Kidney (tissue), 13 donors: ENCODE measurements at regions not wholly inside any gene's neighbourhood (a gene's known extent, or its start where the extent isn't known, plus 50 kb on each side); places are given as distances from the start of the nearest gene placed in this dataset.

Experiments
- DNase-seq, 5 donors: peaks; one replicate each; pipeline ENCODE4 v3.0.0-alpha.2; 2013 to 2020
- FAIRE-seq: peaks from 2 replicates; lab custom pipeline; 2012; peaks lifted over from hg19 to GRCh38; lab: Jason Lieb, UNC
- H3K27ac ChIP-seq, 2 donors: one replicate each; pipeline ENCODE4 v1.7.0; 2013; ENCODE audit warnings: low read depth in 2 of 2, low read length in 2 of 2, inconsistent platforms in 1 of 2
- H3K27me3 ChIP-seq: one replicate; pipeline ENCODE4 v1.7.1; 2013; ENCODE audit warnings: low read length, inconsistent platforms; ENCODE audit not compliant: control insufficient read depth, insufficient read depth
- H3K36me3 ChIP-seq, 3 donors: one replicate each; pipeline versions ENCODE4 v1.7.0 to v1.7.1; 2013; ENCODE audit warnings: low read length in 3 of 3, control low read depth in 1 of 3, inconsistent platforms in 1 of 3; ENCODE audit not compliant: insufficient read depth in 3 of 3, control insufficient read depth in 2 of 3
- H3K4me1 ChIP-seq, 3 donors: one replicate each; pipeline versions ENCODE4 v1.7.0 to v1.7.1; 2013; ENCODE audit warnings: low read length in 3 of 3, inconsistent platforms in 1 of 3, low read depth in 1 of 3; ENCODE audit not compliant: control insufficient read depth in 2 of 3, insufficient read depth in 2 of 3
- H3K4me3 ChIP-seq, 3 donors: one replicate each; pipeline versions ENCODE4 v1.7.0 to v1.8.1; 2013; ENCODE audit warnings: low read length in 3 of 3, control low read depth in 1 of 3, inconsistent platforms in 1 of 3
- H3K9ac ChIP-seq, 3 donors: one replicate each; pipeline versions ENCODE4 v1.7.0 to v1.7.1; 2013; ENCODE audit warnings: low read length in 3 of 3, control low read depth in 1 of 3, inconsistent platforms in 1 of 3
- H3K9me3 ChIP-seq, 3 donors: one replicate each; pipeline versions ENCODE4 v1.7.0 to v1.7.1; 2013; ENCODE audit warnings: low read length in 3 of 3, control low read depth in 1 of 3, inconsistent platforms in 1 of 3; ENCODE audit not compliant: control insufficient read depth in 2 of 3, insufficient read depth in 1 of 3
- intact Hi-C: fragments of 100-400 bp; cut with DNase I; formaldehyde crosslinking; loops from one replicate; pipeline ENCODE4 v1.11.1; 2022
- TF ChIP-seq, protein P1 (sequence below): IDR thresholded peaks from 3 replicates; pipeline ENCODE4 v1.5.1; 2012; ENCODE audit warnings: mild to moderate bottlenecking, moderate library complexity, borderline replicate concordance; ENCODE audit not compliant: insufficient read depth; ENCODE audit errors: extremely low read depth
- donor health status: control.
- donor health status: control.
- donor health status: control.
- donor health status: control.
- donor health status: control.
- donor health status: DM: yes; HTN: yes; CAD: no.
- donor health status: Normal renal cell carcinoma (clear cell type).

DNA sequence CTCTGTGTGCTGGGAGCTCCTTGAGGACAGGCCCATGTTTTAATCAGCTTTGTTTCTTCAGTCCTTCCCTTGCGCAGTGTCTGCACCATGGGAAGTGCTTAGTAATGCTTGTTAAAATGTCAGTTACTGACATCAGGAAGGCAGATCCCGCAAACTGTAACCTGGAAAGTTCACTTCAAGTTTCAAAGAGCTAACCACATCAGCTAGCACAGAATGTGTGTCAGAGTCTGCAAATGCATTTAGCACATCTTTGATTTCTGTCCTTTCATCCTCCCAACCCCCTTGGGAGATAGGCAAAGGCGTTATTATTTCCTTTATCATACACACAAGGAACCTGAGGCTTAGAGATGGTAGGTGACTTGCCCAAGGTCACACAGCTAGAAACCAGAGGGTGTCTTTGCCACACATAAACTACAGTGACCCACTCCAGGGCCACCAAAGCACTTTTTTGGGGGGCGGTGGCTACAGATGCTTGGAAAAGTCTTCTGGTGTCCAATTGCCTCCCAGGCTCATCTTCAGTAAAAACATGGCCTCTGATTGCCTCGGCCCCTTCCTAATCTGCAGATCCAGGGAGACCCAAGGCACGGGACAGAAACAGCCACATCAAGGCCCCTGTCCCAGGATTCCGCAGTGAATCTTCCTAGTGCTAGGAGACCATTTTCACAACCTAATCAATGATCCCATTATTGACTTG lies 116.2 kb upstream of the GPR26 start:
- TF ChIP-seq, protein P1, sequence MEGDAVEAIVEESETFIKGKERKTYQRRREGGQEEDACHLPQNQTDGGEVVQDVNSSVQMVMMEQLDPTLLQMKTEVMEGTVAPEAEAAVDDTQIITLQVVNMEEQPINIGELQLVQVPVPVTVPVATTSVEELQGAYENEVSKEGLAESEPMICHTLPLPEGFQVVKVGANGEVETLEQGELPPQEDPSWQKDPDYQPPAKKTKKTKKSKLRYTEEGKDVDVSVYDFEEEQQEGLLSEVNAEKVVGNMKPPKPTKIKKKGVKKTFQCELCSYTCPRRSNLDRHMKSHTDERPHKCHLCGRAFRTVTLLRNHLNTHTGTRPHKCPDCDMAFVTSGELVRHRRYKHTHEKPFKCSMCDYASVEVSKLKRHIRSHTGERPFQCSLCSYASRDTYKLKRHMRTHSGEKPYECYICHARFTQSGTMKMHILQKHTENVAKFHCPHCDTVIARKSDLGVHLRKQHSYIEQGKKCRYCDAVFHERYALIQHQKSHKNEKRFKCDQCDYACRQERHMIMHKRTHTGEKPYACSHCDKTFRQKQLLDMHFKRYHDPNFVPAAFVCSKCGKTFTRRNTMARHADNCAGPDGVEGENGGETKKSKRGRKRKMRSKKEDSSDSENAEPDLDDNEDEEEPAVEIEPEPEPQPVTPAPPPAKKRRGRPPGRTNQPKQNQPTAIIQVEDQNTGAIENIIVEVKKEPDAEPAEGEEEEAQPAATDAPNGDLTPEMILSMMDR, result no peak
- Histone ChIP-seq H3K9me3 (no peaks in the 10 kb centered on the region), H3K27ac (no peak overlapping the region), H3K4me3 (no peak overlapping the region), H3K9ac (no peak overlapping the region), H3K27me3 (no peaks in the 10 kb centered on the region), H3K4me1 (no peaks in the 10 kb centered on the region), H3K36me3 (no peaks in the 10 kb centered on the region)
- intact Hi-C loops, result no loop called here
- DNase-seq, result peak in 1 of 5 donors; percentile 4
- no peak for FAIRE-seq

DNA sequence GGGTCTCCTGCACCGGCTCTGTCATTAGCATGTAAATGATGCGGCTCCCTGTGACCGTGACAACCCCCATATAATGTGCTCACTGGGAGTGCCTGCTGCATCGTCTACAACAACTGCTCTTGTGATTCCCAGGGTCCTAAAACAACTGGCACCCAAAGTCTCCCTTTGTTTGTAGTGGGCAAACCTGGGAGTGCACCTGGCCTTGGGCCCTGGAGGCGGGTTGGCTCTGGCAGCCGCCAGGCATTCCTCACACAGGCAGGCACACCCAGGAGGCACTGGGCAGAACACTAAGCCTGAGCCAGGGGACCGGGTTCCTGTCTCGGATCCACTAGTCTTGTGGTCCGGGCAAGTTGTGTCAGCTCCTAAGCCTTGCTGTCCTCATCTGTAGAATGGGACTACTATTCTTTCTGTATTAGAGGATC lies 115.5 kb upstream of the GPR26 start:
- DNase-seq, result peak in 1 of 5 donors; percentile 10
- Histone ChIP-seq H3K4me1 (no peaks in the 10 kb centered on the region), H3K36me3 (no peaks in the 10 kb centered on the region), H3K27me3 (no peaks in the 10 kb centered on the region), H3K9ac (no peak overlapping the region), H3K27ac (no peak overlapping the region), H3K4me3 (no peak overlapping the region), H3K9me3 (no peaks in the 10 kb centered on the region)
- intact Hi-C loops, result no loop called here
- FAIRE-seq, result no peak
- TF ChIP-seq, protein P1, result no peak

DNA sequence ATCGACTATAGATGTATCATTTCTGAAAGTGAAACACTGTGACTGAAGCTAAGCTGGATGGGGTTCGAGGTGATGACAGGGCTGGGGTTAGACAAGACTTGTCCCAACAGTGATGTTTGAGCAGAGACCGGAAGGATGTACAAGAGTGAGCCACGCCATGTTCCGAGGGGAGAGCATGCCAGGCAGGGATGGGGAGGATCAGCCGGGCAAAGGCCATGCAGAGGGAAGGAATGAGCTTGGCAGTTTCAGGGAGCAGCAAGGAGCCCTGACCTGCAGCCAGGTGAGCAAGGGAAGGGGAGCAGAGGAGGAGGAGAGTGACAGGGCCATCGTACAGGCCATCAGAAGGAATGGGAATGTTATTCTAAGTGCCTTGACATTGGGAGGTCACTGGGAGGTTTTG lies 114.9 kb upstream of the GPR26 start:
- Histone ChIP-seq H3K36me3 (no peaks in the 10 kb centered on the region), H3K9me3 (no peaks in the 10 kb centered on the region), H3K9ac (no peak overlapping the region), H3K27ac (no peak overlapping the region), H3K4me1 (no peaks in the 10 kb centered on the region), H3K27me3 (no peaks in the 10 kb centered on the region), H3K4me3 (no peak overlapping the region)
- TF ChIP-seq, protein P1, result no peak
- DNase-seq, result peak in 1 of 5 donors; percentile 6
- no peak for FAIRE-seq
- intact Hi-C loops, result no loop called here
